Liver (tissue), 3 donors: ENCODE measurements at regions not wholly inside any gene's neighbourhood (a gene's known extent, or its start where the extent isn't known, plus 50 kb on each side); places are given as distances from the start of the nearest gene placed in this dataset.

Source experiments
- CTCF ChIP-seq: fragments of 150-350 bp; IDR thresholded peaks from 2 replicates; pipeline ENCODE4 v1.5.1; 2017; ENCODE audit warnings: improper control_type of control experiment, low read depth, low read length; ENCODE audit not compliant: missing input control
- TAF1 ChIP-seq: conservative IDR thresholded peaks from 2 replicates; pipeline ENCODE4 v1.6.1; 2016; ENCODE audit warnings: antibody characterized with exemption, mild to moderate bottlenecking
- ZBTB33 ChIP-seq: IDR thresholded peaks from 2 replicates; pipeline ENCODE4 v1.6.1; 2016; ENCODE audit warnings: antibody characterized with exemption
- donor health status: healthy.
- donor health status: healthy.

GRCh38 chr20:10832141-10832540 lies 158.3 kb upstream of the JAG1 start:
- no peak for TF ChIP-seq CTCF
- TF ChIP-seq ZBTB33: no peak
- no peak for TF ChIP-seq TAF1
